DND-41 (cell line): ENCODE measurements at regions not wholly inside any gene's neighbourhood (a gene's known extent, or its start where the extent isn't known, plus 50 kb on each side); places are given as distances from the start of the nearest gene placed in this dataset.

Source experiments
- ATAC-seq: fragments of 200-7000 bp; cut with Tn5 transposase; 3 replicates; pipeline ENCODE4 v1.9.1; 2021; ENCODE audit warnings: low read depth; ENCODE audit not compliant: insufficient read depth
- DNase-seq: peaks from one replicate; pipeline ENCODE4 v3.0.0-alpha.2; 2020
- H2AFZ ChIP-seq: 2 replicates; pipeline ENCODE4 v1.6.0; 2012; ENCODE audit warnings: low read depth, low read length
- H3K27ac ChIP-seq: 2 replicates; pipeline ENCODE4 v1.5.1; 2012; ENCODE audit warnings: low read length, inconsistent platforms
- H3K27me3 ChIP-seq: fragments of 200-600 bp; sonication (generic); 2 replicates; pipeline ENCODE4 v1.6.0; 2012; ENCODE audit warnings: low read length, mild to moderate bottlenecking, inconsistent platforms; ENCODE audit not compliant: insufficient read depth, poor library complexity
- H3K36me3 ChIP-seq: 2 replicates; pipeline ENCODE4 v1.5.1; 2012; ENCODE audit warnings: low read length, inconsistent platforms; ENCODE audit not compliant: insufficient read depth
- H3K4me1 ChIP-seq: 2 replicates; pipeline ENCODE4 v1.5.1; 2012; ENCODE audit warnings: mild to moderate bottlenecking, low read length; ENCODE audit not compliant: insufficient read depth
- H3K4me2 ChIP-seq: 2 replicates; pipeline ENCODE4 v1.6.0; 2012; ENCODE audit warnings: mild to moderate bottlenecking, moderate library complexity, low read length, inconsistent platforms; ENCODE audit not compliant: insufficient read depth
- H3K4me3 ChIP-seq, 2 experiments: fragments of 200-600 bp in 1 of 2; shearing (Covaris generic) in 1 of 2; 2 replicates each; pipeline ENCODE4 v1.5.1; 2012 to 2016; ENCODE audit warnings: inconsistent platforms in 2 of 2, low read length in 2 of 2, mild to moderate bottlenecking in 2 of 2, low read depth in 1 of 2, moderate library complexity in 1 of 2
- H3K79me2 ChIP-seq: 2 replicates; pipeline ENCODE4 v1.6.0; 2012; ENCODE audit warnings: low read length, inconsistent platforms; ENCODE audit not compliant: insufficient read depth
- H3K9ac ChIP-seq: 2 replicates; pipeline ENCODE4 v1.6.0; 2012; ENCODE audit warnings: low read depth, mild to moderate bottlenecking, inconsistent platforms, low read length, moderate library complexity
- H3K9me3 ChIP-seq: 2 replicates; pipeline ENCODE4 v1.5.1; 2012; ENCODE audit warnings: low read length, moderate library complexity, mild to moderate bottlenecking, inconsistent platforms; ENCODE audit not compliant: insufficient read depth, severe bottlenecking
- H4K20me1 ChIP-seq: 2 replicates; pipeline ENCODE4 v1.6.0; 2012; ENCODE audit warnings: low read length; ENCODE audit not compliant: insufficient read depth
- CTCF ChIP-seq: IDR thresholded peaks from 2 replicates; pipeline ENCODE4 v1.5.1; 2012; ENCODE audit warnings: borderline replicate concordance, low read length, moderate library complexity, mild to moderate bottlenecking; ENCODE audit not compliant: poor library complexity, severe bottlenecking; ENCODE audit errors: extremely low read depth
- EZH2 ChIP-seq: IDR thresholded peaks from 3 replicates; pipeline ENCODE4 v1.6.1; 2012; ENCODE audit warnings: borderline replicate concordance, low read depth, mild to moderate bottlenecking, moderate library complexity, low read length, inconsistent platforms; ENCODE audit not compliant: severe bottlenecking

GRCh38 chr10:121309164-121309563, 289.1 kb downstream of the FGFR2 start:
- Histone ChIP-seq H3K36me3 (no peaks in the 10 kb centered on the region), H3K9me3 (no peaks in the 10 kb centered on the region), H3K27me3 (peaks cover 10% of the 10 kb centered on the region), H3K27ac (no peak overlapping the region), H3K4me2 (no peak overlapping the region), H3K4me3 (no peak overlapping the region), H3K4me1 (no peaks in the 10 kb centered on the region), H3K9ac (no peak overlapping the region), H4K20me1 (no peaks in the 10 kb centered on the region), H2AFZ (no peak overlapping the region), H3K79me2 (no peaks in the 10 kb centered on the region)
- ATAC-seq (no peak), DNase-seq (no peak)
- TF ChIP-seq EZH2 (no peak), CTCF (no peak)

GRCh38 chr10:121310151-121310711, 288.0 kb downstream of the FGFR2 start:
- DNase-seq (no peak), ATAC-seq (no peak)
- Histone ChIP-seq H3K4me3 (no peak overlapping the region), H4K20me1 (no peaks in the 10 kb centered on the region), H3K27ac (no peak overlapping the region), H3K4me2 (no peak overlapping the region), H3K9me3 (no peaks in the 10 kb centered on the region), H3K4me1 (no peaks in the 10 kb centered on the region), H2AFZ (no peak overlapping the region), H3K36me3 (no peaks in the 10 kb centered on the region), H3K79me2 (no peaks in the 10 kb centered on the region), H3K9ac (no peak overlapping the region), H3K27me3 (peaks cover 10% of the 10 kb centered on the region)
- TF ChIP-seq CTCF = no peak
- TF ChIP-seq EZH2 = no peak

GRCh38 chr10:121311812-121312443, 286.3 kb downstream of the FGFR2 start:
- H3K9me3 ChIP-seq = no peaks in the 10 kb centered on the region
- H4K20me1 ChIP-seq = no peaks in the 10 kb centered on the region
- H3K4me2 ChIP-seq = no peak overlapping the region
- H3K4me3 ChIP-seq = no peak overlapping the region
- no peak for TF ChIP-seq CTCF
- no peak for TF ChIP-seq EZH2
- no peak overlapping the region for H2AFZ ChIP-seq
- no peak for ATAC-seq
- H3K79me2 ChIP-seq = no peaks in the 10 kb centered on the region
- peaks cover 8% of the 10 kb centered on the region for H3K27me3 ChIP-seq
- DNase-seq = no peak
- H3K36me3 ChIP-seq = no peaks in the 10 kb centered on the region
- H3K4me1 ChIP-seq = no peaks in the 10 kb centered on the region
- H3K27ac ChIP-seq = no peak overlapping the region
- H3K9ac ChIP-seq = no peak overlapping the region
